Stimulated activated CD4-positive, alpha-beta T cell treated with anti-CD3 and anti-CD28 coated beads, TNF-alpha, amount 100 ng/mL, for 4 hours (primary cell): ENCODE measurements at regions not wholly inside any gene's neighbourhood (a gene's known extent, or its start where the extent isn't known, plus 50 kb on each side); places are given as distances from the start of the nearest gene placed in this dataset.
"Not testable (repeated sequence)": the region's sequence is repeated elsewhere in the genome, so short reads cannot be mapped to it uniquely, and the experiment has no call there.

ENCODE experiments used
- DNase-seq, 3 experiments: peaks; one replicate each; pipeline ENCODE4 v3.0.0-alpha.2; 2020; ENCODE audit warnings: low read depth in 3 of 3

- no peak for DNase-seq
Measured at GRCh38 chr9:71632776-71633175, 135.5 kb downstream of the CEMIP2 start.

GRCh38 chr9:71630377-71630995 is 137.8 kb downstream of the CEMIP2 start:
- DNase-seq: no peak

GRCh38 chr9:71629578-71630215 is 138.6 kb downstream of the CEMIP2 start:
- no peak for DNase-seq

- no peak for DNase-seq
Measured at GRCh38 chr9:71628247-71628646, 140.1 kb downstream of the CEMIP2 start.

- no peak for DNase-seq
Measured at GRCh38 chr9:71627537-71627936, 140.8 kb downstream of the CEMIP2 start.

GRCh38 chr9:71626395-71626794 is 141.9 kb downstream of the CEMIP2 start:
- no peak for DNase-seq

GRCh38 chr9:71624728-71625127 is 143.6 kb downstream of the CEMIP2 start:
- no peak for DNase-seq

- DNase-seq: no peak
Measured at GRCh38 chr9:71620746-71621145, 147.6 kb downstream of the CEMIP2 start.

GRCh38 chr9:71620331-71620730 is 148.0 kb downstream of the CEMIP2 start:
- no peak for DNase-seq

GRCh38 chr9:71619926-71620325 is 148.4 kb downstream of the CEMIP2 start:
- DNase-seq: no peak

GRCh38 chr9:71614409-71615010 is 153.8 kb downstream of the CEMIP2 start:
- no peak for DNase-seq

- no peak for DNase-seq
Measured at GRCh38 chr9:71612889-71613288, 155.4 kb downstream of the CEMIP2 start.

GRCh38 chr9:71609448-71609830 is 158.9 kb downstream of the CEMIP2 start:
- no peak for DNase-seq

- DNase-seq: no peak
Measured at GRCh38 chr9:71608825-71609447, 159.4 kb downstream of the CEMIP2 start.

GRCh38 chr9:71608021-71608420 is 160.3 kb downstream of the CEMIP2 start:
- DNase-seq: no peak

- DNase-seq: no peak
Measured at GRCh38 chr9:71607461-71607881, 160.8 kb downstream of the CEMIP2 start.

- DNase-seq: peak; percentile 49 to 76 (median 58)
Measured at GRCh38 chr9:71604197-71605063, 163.9 kb downstream of the CEMIP2 start.

- no peak for DNase-seq
Measured at GRCh38 chr9:71602652-71603051, 165.7 kb downstream of the CEMIP2 start.

- not testable (repeated sequence) for DNase-seq
Measured at GRCh38 chr9:71595762-71596161, 172.6 kb downstream of the CEMIP2 start.

GRCh38 chr9:71594541-71594940 is 173.8 kb downstream of the CEMIP2 start:
- DNase-seq: no peak

- DNase-seq: no peak
Measured at GRCh38 chr9:71592400-71592799, 175.9 kb downstream of the CEMIP2 start.

- no peak for DNase-seq
Measured at GRCh38 chr9:71590362-71590761, 178.0 kb downstream of the CEMIP2 start.
